ENCODE measurements at regions not wholly inside any gene's neighbourhood (a gene's known extent, or its start where the extent isn't known, plus 50 kb on each side); places are given as distances from the start of the nearest gene placed in this dataset.

DNA sequence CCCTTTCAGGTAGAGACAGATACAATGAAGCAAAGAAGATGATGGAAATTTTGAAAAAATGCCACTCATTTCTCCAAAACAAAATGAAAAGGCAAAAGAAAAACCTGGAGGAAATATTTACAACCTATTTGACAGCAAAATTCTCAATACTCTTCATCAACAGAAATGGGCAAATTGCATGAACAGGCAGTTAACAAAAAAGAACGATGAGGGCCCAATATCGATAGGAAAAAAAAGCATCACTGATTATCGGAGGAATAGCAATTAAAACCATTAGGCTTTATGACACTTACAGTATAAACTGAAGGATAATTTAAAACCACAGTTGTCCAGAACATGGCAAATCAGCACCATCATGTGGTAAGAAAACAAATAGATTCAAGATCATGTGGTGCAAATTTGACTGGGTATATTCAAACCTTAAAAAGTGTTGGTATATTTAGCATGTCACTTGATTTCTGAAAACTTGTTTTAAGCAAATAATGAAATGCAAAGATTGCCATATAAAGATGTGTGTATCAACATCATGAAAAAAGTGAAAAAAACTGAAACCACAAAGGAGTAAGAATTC lies 222.9 kb downstream of the BRD1 start:
- DNase-seq (ENCODE audit: low read depth) = no peak

DNA sequence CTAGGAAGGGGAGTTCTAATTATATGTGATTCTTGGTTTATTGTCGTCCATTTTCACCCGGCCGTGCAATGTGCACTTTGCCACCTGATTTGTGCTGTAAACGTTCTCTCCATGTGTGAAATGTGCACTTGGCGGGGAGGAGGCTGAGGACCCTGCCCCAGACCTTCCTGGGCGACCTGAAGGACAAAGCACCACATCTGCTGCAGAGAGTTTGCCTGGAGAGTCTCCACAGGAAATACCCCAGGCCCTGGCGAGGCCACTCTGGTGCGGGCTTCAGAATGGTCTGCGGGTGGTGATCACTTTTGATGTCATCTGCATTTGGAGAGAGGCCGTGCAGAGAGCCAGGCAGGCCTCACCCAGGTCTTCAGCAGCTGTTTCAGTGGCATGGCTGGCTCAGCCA lies 224.7 kb downstream of the BRD1 start:
- DNase-seq (ENCODE audit: low read depth) = no peak

DNA sequence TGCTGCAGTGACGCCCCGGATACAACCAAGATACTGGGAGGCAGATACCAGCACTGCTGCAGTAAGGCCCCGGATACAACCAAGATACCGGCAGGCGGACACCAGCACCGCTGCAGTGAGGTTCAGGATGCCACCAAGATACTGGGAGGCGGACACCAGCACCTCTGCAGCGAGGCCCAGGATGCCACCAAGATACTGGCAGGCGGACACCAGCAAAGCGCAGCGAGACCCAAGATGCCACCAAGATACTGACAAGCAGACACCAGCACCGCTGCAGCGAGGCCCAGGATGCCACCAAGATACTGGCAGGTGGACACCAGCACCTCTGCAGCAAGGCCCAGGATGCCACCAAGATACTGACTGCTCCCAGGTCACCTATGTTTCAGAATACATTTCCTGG lies 225.2 kb downstream of the BRD1 start:
- no peak for DNase-seq (ENCODE audit: low read depth)

DNA sequence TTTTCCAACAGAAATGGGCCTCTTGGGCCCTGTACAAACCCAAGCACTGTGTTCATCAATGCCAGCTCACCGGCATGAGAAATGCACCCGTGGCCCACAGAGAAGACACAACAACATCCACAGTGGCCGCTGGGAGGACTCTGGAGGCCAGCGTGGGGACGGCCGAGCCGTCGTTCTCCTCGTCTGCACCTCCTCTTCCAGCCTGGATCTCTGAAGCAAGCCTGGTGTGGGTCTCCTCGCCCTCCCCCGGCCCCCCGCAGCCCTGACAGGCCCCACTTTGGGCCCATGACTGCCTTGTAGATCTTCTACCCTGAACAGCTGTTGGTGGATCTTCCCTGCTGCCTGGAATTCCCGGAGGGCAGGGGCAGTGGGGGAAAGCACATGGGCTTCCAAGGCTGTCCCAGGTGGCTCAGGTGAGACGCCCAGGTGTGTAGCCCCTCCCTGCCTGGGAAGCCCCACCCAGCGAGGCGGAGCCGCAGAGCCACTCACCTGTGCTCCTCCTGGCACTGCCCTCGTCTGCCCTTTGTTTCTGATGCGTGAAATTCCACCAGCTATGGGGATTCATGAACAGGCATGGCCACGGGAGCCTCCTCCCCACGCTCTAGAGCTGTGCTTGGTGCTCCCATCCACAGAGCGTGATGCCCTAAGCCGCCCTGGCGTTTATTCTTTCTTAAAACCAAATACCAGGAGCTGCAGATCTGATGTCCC lies 225.9 kb downstream of the BRD1 start:
- no peak for DNase-seq (ENCODE audit: low read depth)

DNA sequence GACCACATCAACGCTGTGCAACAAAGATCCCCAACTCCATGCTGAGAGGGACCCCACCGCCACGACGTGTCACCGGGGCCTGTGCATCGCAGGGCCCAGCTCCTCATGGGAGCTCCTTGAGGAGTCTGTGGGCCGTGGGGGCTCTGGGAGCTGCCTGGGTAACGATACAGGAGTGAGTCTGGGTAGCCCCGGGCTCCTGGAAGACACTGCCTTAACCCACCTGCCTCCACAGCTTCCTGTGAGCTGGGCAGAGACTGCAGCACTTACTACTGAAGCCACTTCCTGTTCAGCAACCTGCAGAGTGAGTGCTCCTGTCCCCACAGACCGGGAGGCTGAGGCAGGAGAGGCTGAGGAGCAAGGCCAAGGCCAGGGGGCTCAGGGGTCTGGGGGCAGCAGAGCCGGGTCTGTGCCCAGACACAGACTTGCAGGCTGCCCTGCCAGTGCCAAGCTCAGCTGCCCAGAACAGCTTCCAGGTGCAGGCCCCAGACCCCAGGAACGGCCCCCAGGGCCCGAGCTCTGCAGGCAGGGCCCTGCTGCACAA lies 226.7 kb downstream of the BRD1 start:
- no peak for DNase-seq (ENCODE audit: low read depth)

DNA sequence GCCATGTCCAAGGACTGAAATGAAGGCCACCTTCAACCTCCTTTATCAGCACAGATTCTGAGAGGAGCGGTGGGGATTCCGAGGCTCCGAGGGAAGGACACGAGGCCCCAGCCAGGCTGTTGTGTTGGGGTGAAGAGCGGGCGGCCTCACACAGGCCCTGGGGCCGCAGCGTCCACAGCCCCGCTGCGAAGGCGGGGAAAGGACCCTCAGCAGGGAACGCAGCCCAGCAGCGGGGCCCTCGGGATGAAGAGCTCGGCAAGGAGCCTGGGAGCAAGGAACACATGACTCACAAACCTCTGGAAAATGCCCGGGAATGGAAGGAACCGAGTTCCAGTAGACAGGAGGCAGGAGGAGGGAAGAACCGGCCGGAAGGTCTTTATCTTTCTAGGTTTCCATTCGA lies 227.2 kb downstream of the BRD1 start:
- DNase-seq (ENCODE audit: low read depth) = no peak

DNA sequence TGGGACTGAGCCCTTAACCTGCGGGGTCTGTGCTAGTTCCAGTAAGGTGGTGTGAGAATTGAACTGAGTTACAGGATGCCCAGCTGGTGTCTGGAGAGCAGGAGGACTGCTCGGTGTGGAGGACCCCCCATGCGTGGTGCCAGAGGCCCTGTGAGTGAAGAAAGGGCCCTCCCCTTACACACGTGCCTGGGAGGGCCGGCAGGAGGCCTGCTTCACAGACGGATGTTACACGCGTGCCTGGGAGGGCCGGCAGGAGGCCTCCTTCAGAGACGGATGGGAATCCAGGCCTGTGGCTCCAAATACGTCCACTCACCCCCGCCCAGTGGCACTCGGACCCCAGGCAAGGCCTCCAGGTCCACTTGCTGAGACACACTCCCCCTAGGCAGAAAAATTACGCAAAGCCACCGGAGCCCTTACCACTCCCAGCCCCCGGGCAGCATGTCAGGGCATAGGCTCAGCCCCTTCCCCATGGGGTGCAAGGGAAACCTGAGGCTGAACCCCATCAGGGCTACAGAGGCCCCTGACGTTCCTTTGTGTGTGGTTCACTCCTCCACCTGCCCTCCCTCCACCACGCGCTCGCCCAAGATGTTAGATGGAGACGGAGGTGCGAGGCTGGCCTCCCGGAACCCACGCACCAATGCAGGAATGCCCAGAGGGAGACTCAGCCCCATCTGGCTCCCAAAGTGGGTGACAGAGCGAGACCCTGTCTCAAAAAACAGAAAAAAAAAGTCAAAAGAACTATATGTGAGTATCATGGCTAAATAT lies 227.8 kb downstream of the BRD1 start:
- no peak for DNase-seq (ENCODE audit: low read depth)

DNA sequence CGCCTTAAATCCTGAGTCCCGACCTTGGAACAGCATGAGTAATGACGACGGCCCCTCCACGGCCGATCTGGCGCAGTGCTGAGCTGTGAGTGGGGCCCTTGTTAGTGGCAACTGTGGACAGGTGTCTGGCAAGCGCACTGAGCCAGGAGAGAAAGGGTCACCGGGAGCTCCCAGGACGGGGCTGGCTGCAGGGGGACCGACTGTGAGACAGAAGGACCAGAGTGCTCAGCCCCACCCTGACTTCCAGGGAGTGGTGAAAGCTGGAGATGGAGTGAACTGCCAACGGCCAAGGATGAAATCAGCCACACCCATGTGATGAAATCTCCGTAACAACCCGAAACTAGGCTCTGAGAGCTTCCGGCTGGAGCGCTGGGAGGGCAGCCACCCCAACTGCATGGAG lies 228.6 kb downstream of the BRD1 start:
- DNase-seq (ENCODE audit: low read depth) = no peak

DNA sequence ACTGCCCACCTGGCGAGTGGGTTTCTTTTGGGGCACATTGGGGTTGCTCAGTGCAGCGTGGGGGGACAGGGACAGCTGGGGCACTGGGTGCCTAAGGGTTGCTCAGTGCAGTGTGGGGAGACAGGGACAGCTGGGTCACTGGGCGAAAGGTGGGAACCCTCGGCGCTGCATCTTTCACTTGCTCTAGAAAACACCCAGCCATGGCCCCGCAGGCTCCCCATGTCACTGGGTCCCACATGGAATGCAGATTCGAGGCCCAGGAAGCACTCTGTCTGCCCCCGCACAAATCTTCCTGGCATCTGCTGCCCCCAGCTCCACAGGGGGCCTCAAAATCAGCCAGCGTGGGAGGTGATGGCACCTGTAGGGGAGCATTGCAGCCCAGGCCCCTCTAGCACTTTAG lies 229.3 kb downstream of the BRD1 start:
- DNase-seq (ENCODE audit: low read depth) = no peak

DNA sequence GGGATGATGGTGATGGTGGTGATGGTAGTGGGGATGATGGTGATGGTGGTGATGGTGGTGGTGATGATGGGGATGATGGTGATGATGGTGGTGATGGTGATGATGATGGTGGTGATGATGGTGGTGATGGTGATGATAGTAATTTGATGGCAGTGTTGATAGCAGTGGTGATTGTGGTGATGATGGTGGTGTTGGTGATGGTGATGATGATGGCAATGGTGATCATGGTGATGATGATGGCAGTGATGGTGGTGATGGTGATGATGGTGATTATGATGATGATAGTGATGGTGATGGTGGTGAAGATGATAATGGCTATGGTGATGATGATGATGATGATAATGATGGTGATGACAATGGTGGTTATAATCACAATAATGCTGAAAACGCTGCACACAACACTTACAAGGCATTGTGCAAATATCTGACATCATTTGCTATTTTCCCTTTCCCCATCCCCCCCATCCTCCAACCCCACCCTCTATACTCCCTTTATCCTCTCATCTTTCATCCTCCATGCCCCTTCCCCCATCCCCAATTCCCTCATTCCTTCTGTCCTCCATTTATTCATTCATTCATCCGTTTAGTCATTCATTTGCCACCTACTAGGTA lies 230.1 kb downstream of the BRD1 start:
- DNase-seq (ENCODE audit: low read depth) = no peak

DNA sequence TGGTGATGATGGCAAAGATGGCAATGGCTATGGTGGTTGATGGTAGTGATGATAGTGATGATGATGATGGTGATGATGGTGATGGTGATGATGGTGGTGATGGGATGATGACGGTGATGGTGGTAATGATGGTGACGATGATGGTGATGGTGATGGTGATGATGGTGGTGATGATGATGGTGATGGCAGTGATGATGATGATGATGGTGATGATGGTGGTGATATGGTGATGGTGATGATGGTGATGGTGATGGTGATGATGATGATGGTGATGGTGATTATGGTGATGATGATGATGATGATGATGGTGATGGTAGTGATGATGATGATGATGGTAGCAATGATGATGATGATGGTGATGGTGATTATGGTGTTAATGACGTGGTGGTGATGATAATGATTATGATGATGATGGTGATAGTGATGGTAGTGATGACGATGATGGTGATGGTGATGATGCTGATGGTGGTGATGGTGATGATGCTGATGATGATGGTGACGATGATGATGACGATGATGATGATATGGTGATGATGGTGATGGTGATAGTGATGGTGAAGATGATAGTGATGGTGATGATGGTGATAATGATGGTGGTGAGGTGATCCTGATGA lies 232.1 kb downstream of the BRD1 start:
- DNase-seq (ENCODE audit: low read depth) = no peak

DNA sequence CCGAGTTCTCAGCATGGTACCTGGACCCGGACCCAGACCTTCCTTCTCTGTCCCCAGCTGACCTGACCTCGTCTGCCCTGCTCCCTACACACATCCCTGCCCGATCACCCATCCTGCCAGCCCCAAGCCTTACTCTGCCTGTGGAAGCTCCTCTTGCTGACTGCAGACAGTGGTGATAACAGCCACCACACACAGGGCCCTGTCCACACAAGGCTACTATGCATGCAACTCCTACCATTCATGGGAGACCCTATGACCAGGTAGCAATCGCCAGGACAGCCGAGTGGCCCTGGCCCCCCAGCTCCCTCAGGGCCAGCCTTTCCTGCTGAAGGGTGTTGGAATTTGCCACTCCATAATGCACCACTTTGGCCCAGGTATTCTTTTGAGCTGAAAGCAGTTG lies 233.6 kb downstream of the BRD1 start:
- DNase-seq (ENCODE audit: low read depth) = no peak

DNA sequence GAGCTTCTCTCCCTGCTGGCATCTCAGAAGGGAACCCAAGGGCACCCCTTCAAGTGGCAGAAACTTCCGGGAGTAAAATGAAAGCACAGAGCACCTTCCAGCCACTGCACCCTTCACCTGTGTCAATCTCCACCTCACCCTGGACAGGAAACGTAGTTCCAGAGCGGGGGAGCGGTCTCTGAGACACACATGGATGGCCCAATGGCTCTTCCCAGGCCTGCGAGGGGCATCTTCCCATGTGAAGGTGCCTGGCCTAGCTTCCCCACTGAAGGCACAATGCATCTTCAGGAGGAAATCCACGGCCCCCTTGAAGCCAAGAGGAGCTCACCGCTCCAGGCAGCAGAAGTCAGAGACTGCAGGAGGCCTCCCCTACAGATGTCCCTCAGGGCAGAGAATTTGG lies 234.2 kb downstream of the BRD1 start:
- DNase-seq (ENCODE audit: low read depth) = no peak

DNA sequence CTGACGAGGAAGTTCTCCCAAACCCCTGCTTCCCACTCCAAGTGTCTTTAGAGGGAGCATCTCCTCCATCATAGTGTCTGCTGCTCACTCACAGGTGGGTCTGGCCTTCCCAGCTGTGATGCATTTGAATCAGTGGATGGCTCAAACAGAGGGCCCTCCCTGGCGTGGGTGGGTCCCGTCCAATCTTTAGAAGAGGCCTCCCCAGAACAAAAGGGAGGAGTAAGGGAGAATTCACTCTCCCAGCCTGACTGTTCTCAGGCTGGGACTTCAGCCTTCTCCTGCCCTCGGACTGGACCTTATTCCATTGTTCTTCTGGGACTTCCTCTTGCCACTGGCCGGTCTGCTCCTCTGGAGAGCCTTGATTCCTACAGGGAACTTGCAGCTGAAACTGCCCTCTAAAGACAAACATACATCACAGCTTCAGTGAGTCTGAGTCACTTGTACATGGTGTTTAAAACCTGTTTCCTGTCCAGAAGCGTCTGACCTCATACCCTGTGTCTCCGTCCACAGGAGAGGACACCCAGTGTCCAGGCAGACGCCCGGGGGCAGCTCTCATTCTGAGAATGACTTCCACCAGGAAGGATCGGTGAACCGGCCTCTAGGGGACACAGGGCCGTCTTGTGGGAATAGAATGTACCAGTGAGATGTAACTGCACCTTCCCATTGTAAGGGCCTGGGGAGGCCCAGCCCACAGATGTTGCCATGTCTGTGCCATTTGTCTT lies 234.7 kb downstream of the BRD1 start:
- no peak for DNase-seq (ENCODE audit: low read depth)

DNA sequence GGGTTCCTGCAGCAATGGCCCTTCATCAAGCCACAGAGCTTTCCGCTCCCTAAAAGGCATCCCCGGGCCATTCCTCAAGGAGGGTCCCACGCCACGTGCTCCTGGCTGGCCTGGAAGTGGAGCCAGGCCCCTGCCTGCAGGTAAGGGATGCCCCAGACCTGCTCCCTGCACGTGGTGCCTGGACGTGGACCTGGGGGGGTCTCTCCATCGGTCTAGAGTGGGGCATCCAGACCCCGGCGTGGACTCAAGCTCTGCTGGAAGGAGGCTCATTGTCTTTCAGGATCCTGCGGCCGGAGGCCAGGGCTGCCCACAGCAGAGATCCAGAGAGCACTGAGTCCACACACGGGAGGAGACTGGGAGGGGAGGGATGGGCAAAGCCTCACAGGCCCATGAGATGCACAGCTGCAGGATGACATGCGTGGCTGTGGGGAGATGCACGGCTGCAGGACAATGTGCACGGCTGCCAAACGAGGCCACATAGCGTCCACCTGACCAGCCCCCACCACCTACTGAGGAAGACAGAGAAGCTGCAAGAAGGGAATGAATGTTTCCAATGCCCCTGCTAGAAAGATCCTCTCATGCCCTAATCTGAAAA lies 236.7 kb downstream of the BRD1 start:
- no peak for DNase-seq (ENCODE audit: low read depth)

DNA sequence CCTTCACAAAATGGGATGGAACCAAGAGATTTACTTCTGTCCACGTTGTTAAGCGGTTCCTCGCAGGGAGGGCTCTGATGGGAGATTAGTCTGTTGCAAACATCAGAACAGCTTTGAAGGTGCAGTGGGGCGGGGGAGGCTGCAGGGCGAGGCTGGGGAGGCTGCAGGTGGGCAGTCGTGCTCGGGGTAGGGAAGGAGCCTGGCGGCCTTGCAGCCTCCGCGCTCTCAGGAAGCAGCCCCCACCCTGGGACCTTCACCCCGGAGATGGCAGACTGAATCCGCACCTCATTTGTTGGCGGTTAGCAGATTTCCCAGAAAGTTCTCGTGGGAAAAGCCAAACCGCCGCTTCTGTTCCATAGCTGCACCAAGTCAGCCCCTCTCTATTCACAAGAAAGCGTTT lies 237.3 kb downstream of the BRD1 start:
- DNase-seq (ENCODE audit: low read depth) = no peak

DNA sequence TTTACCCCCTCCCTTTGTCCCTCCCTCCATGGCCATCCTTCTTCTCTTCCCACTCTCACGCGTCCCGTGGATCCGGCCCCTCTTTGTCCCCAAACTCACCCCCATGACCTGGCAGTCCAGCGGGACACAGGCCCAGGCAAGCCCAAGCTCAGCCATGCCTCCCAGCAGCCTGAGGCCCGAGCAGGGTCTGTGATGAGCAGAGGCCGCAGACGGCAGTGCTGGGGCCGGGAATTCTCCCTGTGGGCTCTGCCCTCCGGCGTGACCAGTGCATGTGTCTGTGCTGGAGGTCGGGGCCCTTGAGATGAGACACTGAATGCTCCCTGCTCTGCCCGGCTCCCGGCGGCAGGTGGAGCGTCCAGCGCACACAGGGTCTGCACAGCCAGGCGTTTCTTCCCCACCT lies 237.9 kb downstream of the BRD1 start:
- DNase-seq (ENCODE audit: low read depth) = no peak

DNA sequence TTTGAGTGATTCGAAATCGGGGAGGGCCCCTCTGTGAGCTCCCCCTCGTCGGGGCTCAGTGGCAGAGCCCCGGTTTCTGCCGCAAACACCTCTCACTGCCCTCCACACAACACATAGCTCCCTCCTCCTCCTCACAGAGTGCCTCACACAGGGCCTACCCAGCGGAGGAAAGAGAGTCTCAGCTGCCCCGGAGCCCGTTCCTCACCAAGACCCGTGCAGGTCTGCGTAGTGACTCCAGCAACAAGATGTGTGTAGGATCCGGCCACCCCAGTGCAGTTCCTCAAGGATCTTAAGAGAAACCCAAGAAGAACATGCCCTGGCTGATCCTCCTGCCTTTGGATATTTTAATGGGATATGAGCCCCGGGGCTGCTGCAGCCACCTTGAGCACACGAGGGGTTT lies 238.4 kb downstream of the BRD1 start:
- no peak for DNase-seq (ENCODE audit: low read depth)

DNA sequence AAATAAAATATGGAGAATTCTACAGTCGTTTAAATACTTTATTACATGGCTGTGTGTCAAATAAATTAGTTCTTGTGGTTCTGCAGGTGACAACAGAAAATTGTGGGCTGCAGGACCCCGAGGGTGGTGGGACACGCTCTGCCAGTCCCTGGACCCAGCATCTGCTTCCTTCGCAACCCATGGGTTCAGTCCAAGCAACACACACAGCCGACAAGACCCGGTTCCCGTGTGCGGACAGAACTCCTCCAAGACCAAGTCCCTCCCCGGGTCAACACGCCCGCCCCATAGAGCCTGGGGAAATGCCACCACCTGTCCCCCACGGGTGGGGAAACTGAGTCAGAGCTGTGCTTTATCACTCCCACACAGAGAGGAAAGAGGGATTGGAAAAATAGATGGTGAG lies 238.9 kb downstream of the BRD1 start:
- no peak for DNase-seq (ENCODE audit: low read depth)

DNA sequence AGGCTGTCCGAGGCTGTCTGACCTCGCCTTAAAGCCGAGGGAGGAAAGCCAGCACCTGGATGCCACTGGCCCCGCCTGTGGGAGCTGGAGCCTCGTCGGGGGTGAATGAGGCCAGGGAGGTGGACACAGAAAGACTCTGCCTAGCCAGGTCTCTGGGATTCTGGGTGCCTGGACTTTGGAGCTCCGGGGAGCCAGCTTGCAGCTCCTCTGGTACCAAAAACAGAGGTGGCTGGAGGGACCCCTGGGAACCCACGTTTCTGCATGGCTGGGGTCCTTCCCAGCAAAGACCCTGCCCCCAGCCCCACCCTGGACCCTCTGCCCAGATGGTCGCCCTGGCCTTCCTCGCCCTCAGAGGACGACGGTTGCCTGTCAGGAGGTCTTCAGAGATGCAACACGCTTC lies 239.7 kb downstream of the BRD1 start:
- DNase-seq (ENCODE audit: low read depth) = no peak

DNA sequence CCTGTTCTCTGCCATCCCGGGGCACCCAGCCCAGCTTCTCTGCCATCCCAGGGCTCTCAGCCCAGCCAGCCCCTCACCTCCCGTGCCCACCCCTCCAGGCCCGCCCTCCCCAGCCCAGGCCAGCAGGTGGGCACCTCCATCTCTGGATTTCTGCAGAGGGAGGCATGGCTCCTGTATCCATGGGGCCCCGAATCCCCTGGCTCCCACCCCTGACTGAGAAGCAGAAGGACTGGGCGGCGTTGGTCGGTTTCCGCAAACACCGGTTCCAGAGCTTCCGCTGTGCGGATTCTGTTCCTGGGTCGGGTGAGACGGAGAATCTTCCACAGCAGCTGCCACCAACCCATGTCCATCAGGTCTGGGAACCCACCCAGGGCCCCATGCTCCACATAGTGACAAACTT lies 240.3 kb downstream of the BRD1 start:
- no peak for DNase-seq (ENCODE audit: low read depth)
